ENCODE measurements at regions not wholly inside any gene's neighbourhood (a gene's known extent, or its start where the extent isn't known, plus 50 kb on each side); places are given as distances from the start of the nearest gene placed in this dataset.

- no peak for TF ChIP-seq POLR2A (IDR thresholded peaks at IDR 0.05)
- no peak for TF ChIP-seq CTCF (IDR thresholded peaks at IDR 0.05)
Measured at GRCh38 chr11:15801616-15802015, 554.7 kb downstream of the SOX6 start.
